GM19452 (cell line): ENCODE measurements at regions not wholly inside any gene's neighbourhood (a gene's known extent, or its start where the extent isn't known, plus 50 kb on each side); places are given as distances from the start of the nearest gene placed in this dataset.

ENCODE experiments used
- ATAC-seq: cut with Tn5 transposase; IDR thresholded peaks from one replicate; pipeline ENCODE4 v1.9.1; 2021; ENCODE audit not compliant: unreplicated experiment

DNA sequence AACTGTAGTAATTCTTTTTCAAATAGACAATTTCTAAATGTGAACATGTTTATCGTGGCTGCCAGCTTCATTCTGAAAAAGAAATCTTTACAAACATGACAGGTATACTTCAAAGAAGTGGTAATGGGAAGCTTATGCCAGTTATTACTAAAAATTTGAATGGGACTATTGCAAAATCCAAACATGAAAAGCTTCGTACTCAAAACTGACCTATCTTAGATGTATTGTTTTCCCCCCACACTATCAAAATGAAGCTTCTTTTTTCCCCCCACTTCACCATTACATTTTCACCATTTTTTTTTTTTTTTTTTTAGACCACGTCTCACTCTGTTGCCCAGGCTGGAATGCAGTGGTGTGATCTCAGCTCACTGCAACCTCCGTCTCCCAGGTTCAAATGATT, 50.4 kb upstream of the SERTAD2 start:
- ATAC-seq: no peak

DNA sequence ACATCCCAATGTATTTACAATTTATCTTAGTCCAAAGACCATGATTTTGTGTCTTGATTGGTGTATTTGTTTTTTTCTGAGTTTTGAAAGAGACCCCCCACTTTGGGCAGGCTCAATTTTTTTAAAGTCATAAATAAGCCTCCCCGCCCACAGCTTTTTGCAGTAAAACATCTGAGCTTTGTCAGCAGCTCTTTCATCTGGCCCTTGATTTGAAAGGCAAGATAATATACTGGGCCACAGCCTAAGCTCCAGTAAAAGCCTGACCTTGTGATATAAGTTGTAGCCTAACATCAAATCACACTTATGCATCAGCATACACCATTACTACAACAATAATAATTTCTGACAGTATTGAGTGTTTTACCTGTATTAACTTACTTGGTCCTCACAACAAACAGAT, 51.3 kb upstream of the SERTAD2 start:
- no peak for ATAC-seq

DNA sequence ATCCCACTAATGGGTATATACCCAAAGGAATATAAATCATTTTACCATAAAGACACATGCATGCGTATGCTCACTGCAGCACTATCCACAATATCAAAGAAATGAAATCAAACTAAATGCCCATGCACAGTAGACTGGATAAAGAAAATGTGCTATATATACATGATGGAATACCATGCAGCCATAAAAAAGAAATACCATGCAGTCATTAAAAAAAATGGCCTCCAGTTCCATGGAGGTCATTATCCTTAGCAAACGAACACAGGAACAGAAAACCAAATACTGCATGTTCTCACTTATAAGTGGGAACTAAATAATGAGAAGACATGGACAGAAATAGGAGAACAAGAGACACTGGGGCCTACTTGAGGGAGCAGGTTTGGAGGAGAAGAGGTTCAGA, 53.6 kb upstream of the SERTAD2 start:
- no peak for ATAC-seq

DNA sequence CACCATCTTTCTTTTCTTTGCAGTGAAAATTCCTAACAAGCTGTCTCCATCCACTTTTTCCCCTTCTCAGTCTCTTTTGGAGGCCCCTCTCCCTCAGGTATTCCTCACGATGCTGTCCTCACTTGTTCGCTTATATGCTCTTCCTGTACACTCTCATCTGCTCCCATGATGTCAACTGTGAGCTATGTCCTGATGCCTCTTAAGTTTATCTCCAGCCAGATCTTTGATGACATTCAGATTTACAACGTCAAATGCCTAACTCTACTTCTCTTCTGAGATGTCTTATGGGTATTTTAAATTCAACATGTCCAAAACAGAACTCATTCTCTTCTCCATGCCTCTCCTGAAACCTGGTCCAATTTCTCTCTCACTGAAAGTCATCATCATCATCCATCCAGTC, 55.1 kb upstream of the SERTAD2 start:
- no peak for ATAC-seq

DNA sequence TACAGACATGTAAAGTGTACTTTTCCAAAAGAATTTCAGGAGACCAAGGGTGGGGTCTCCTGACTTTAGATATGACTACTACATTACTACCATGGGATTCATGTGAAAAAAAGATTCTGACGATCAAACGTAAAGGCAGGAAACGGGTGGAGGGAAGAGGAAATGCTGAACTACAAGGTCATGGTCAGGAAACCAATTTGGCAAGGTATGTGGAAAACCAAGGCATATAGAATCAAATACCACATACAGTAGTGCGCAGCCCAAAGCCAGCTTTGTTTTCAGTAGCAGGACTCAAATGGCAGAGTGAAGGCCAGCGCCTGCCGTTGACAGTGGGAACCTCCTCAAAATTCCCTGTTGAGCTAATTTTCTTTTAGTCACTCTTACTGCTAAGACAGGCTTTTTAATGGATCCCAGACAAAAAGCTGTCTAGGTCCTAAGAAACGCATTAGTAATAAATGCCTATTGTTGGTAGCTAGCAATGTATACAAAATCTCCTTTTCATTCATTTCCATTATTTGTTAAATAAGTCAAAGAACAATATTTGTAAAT, 57.6 kb upstream of the SERTAD2 start:
- no peak for ATAC-seq

DNA sequence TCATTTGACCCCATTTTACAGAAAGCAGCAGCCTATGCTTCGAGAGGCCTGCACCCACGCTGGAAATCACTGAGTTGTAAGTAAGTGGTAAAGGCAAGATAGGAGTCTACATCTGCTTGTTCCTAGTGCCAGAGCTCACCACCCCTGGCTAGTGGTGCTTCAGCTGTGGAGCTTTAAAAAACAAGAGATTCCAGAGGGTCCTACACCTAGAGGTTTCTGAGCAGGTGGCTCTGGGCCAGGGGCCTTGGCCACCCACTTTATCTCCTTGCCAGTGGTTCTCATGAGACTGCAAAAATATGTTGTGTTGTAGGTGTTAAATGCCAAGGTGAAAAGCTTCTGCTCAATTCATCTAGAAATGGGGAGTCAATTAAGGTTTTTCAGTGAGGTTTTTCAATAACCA, 60.0 kb upstream of the SERTAD2 start:
- no peak for ATAC-seq

DNA sequence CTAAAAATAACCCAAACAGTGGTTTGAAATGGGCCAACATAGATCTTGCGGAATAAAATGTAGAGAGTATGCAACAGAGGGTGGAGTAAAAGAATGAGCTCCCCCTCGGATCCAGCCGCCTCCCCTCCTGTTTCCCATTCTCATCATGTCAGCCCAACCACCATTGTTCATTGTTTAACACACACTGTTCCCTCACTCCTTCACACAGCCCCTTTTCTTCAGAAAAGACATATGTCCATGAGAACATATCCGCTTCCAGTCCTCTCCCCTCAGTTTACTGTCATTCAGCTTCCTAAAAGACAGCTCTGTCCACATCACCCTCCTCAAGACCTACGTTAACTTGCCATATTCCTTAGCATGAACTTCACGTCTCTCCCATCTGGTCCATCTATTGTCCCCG, 62.9 kb upstream of the SERTAD2 start:
- ATAC-seq: no peak

DNA sequence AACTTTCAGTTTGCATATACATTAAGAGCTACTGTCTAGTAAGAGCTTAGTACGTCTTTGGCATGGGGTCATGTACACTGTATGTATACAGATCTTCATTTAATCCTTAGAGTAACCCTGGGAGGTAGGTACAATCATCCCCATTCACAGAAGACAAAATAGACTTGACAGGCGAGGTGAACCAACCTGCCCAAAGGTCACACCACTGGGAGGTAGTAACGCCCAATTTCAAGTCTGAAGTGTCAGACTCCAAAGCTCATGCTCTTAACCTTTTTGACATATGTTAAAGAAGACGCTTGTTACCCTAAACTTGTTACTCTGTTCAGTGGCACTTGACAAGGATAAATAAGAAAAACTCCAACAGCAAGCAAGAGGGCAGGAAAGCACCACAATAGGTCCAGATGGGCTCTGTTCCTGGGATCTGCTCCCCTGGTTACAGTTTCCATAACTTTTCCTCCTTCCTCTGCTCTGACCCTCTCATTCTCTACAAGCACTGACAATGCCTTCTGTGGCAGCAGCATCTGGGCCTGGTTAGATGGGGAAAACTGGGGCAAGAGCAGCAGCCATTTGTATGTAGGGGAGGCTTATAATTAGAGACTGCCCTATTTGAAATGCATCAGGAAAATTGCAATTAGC, 64.7 kb upstream of the SERTAD2 start:
- no peak for ATAC-seq

DNA sequence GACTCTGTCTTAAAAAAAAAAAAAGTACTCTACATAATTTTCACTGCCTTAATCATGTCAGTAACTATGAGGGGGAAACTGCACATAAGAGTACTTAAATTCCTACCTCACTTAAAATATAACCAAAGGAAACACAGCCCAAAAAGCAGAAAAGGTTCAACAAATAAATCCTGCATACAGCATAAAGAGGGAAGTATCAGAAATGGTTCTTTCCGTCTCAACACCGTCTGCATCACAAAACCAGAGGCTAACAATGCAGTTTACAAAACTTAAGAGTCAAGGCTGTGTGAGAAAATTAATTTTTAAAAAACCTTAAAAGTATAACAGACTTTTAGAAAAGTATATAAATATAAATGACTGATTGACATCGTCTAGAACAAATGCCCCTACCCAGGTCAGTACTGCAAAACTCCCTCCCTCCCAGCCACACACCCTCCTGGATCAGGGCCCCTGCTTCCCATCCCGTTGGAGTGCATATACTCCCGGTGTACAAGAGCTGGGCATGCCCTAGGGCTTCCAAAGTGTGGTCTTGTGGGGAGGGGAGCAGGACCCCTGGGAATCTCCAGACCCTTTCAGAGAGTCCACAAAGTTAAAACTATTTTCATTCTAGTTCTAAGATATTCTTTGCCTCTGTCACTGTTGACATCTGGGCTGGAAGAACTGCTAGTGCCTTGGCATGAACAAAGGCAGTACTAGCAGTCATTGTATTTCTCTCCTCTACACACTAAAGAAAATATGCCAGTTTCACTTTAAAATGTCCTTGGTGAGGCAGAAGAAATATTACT, 67.0 kb upstream of the SERTAD2 start:
- ATAC-seq: no peak

DNA sequence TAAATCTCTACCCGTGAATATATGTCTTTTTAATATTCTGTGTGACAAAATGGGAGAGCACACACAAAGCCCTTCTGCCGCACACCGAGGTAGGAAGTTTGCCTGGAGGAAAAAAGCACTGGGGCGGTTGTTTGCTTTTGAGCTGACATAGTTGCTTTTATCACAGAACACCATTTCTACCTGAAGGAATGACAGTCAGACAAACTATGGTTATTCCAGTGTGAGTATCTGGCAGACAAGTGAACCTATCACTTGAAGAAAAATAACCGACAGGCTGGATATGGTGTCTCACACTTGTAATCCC, 67.6 kb upstream of the SERTAD2 start:
- no peak for ATAC-seq

DNA sequence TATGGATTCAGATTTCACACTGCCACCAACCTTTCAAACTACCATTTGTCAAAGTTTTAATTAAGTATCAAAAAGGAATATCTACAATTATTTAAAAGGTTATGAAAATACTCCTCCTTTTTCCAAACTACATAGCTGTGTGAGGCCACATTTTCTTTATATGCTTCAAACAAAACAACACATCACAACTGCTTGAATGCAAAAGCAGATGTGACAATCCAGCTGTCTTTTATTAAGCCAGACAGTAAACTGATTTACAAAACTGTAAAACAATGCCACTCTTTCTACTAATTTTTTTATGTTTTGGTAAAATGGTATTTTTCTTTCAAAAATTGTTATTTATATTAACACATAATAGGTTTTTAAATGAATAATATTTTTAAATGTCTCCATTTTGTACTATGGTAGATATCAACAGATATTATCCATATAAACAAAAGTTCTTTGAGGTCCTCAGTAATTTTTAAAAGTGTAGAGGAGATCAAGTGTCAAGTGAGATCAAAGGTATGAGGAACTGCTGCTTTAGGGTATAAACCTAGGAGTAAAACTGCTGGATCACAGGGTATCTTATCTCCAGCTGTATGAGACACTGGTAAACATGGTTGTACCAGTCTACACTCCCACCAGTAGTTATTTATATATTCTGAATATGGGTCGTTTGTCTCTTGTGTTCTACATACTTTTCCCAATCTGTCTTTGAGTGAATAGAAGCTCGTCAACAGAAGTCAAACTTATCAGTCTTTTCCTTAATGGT, 68.8 kb upstream of the SERTAD2 start:
- ATAC-seq: no peak

DNA sequence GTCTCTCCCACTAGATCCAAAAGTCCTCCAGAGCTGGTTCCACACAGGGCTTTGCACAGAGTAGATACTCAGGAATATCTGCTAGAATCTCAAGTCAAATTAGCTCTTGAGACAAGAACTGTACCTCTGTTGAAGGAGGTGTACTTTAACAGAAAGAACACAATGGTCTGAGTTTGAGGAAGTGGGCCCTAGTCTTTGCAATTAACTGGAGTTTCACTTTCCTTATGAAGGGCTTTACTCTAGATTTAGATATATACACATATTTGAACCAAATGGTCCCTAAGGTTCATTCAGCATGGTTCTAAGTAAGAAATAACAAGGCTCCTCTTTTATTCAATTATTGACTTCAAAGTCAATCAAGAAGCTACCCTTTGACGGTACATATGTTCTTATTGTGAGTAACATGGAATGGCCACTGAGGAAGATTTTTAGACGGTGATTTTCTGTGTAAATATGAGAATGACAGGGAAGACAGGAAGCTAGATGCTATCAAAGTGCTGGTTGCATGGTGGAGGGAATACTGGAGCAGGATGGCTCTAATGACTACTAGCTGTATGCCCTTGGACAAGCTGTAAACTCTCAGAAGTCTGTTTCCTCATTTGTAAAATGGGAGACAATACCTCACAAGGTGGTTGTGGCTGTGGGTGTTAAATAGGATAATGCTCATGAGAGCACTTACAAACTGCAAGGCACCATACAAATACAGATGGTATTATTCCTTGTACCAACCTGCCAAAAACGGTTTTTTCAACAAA, 73.5 kb upstream of the SERTAD2 start:
- peak; percentile 93 for ATAC-seq

DNA sequence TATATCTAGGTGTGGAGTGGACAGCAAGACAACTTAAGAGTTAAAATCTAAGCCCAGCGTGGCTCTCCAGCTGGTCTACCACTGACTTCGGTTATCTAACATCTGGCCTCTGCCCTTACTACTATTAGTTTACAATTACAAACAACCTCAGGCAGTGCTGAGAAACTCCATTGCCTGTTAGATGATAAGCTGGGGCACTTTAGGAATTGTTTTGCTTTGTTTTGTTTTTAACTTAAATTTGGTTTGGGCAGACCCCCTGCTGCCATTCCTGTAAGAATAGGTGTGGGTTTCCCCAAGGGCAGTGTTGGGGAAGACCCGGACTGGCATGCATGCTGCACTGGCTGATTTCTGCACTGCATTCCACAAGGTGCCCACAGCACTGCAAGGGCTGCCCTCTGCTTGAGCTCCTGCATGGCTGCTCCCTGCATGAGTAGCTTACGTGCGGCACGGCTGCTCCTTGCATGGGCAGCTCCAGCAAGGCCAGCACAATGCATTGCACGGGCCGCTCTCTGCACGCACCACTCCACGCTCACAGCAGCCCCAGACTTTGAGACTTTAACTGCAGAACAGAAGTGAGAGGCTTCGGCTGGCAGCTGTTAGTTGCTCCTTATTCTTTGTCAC, 74.2 kb upstream of the SERTAD2 start:
- no peak for ATAC-seq

DNA sequence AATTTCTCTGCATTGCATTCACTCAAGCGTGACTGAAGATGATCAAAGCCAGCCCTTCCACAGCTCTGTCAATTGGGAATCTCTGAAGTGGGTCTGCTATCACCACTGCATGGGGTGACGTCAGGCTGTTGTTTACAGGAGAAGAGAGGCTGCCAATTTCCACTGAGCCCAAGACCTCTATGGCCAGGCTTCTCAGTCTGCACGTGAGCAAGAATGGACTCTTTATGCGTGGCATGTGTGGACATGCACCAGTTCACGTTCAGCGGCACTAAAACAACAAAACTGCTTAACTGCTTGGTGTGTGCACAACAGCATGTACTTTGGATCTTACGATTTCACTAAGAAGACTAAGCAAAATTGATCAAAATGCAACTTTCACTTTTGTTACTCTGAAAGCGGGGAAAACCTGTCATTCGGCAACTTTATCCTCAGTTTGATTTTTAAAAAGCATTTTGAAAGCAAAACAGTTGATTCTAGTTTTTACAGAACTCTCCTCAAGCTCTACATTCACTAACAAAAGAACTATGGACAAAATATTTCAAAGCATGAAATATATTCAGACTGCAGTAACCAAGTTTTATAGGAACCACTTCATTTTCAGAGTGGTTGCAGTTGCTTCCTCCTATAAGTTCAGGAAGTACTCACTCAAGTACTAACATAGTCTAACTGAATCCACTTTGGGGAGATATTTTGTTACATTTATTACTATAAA, 77.0 kb upstream of the SERTAD2 start:
- peak; percentile 35 for ATAC-seq

DNA sequence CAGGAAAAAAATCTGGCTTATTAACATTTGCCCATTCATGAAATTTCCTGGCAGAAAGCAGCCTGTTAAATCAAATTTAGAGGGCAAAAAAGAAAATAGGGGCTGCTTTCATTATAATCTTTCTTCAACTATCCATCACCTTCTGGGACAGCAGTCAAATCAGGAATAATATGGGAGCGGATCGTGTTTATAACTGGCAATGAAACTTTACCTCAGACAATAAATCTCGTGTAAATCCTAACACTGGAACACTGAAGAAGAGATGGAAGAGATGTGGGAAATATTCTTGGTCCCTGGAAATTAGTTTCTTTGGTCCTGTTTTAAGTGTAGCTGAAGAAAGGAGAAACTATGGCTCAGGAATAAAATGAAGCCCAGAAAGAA, 77.5 kb upstream of the SERTAD2 start:
- ATAC-seq: no peak

DNA sequence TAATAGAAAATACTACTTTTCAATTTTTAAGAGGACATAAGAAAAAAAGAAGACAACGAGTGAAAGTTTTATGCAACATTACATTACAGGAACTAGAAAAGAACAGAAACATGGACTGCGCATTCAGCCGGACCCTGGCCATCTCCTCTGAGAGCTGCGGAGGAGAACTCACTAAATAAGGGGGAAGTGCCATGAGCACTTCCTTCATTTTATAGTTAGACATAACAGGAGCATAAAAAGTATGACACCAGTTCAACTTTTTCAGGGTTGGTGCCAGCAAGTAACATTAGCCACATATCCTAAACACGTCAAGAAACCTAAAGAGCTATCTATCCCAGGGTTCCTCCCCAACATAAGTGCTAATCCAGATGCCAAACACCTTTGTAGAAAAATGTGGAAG, 78.0 kb upstream of the SERTAD2 start:
- no peak for ATAC-seq

DNA sequence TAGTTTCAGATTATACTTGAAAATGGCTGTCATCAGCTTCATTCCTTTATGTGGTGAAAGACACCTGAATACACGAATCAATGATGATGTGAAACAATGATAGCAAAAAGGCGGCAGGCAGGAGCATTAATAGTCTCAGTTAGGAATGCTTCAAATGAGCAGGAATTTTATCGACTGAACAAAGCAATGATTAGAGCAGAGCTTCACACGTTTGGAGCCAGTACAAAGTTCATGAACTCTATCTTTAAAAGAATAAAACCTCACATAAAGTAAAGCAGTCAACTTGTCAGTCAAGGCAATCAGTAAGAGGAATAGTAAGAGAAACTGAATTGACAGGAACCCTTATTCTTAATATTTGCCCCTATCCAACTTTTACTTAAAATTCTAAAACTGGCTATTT, 78.4 kb upstream of the SERTAD2 start:
- ATAC-seq: no peak

DNA sequence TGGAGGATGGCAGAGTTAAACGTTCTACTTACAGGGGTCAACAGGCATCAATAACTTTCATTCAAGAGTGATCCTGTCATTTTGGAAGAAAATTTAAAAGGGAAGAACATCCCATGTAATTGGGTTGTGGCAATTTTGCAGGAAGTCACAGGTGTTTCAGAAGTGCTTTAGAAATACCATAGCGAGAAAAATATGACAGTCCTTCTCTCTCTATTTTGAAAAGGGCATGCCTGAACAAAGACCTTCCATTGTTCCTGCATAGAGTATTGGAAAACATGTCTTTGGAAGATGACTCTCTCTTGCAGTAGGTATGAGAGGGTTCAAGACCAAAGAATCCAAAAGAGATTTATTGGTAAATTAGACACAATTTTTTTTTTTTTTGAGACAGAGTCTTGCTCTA, 81.8 kb upstream of the SERTAD2 start:
- ATAC-seq: no peak

DNA sequence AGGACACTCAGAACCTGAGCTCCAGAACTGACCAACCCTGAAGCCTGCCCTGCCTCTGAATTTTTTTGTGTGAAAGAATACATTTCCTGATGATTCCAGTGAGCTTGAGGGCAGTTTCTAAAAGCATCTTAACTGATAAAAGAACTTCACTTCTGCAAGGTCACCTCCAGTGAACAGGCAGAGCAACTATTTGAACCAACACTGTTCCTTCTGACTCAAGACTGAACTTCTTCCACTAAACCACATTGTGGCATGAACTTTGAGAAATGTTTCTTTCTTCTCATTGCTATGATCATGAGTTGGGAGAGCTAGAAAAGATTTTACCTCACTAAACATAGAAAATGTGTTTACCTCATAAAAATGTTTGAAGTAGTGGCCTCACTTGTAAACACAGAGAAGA, 83.8 kb upstream of the SERTAD2 start:
- no peak for ATAC-seq

DNA sequence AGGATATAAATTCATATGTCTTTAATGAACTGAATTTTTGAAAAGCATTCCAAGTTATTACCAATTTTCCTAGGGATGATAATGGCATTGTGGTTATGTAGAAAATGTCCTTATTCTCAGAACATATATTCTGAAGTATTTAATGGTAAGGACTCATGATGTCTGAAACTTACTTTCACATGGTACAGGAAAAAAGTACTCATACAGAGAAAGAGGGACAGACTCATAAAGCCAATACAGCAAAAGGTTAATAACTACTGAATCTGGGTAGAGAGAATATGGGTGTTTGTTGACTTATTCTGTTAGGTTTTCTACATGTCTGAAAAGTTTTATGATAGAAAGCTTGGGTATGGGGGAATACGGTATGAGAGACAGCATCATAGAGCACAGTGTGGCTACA, 84.3 kb upstream of the SERTAD2 start:
- peak; percentile 76 for ATAC-seq
